ENCODE measurements at regions not wholly inside any gene's neighbourhood (a gene's known extent, or its start where the extent isn't known, plus 50 kb on each side); places are given as distances from the start of the nearest gene placed in this dataset.
A peak's percentile ranks its signal among the peaks of the same experiment; 100 is the strongest.

GRCh38 chr7:17559388-17559787 is 260.9 kb downstream of the AHR start:
- no peak overlapping the region for H3K27ac ChIP-seq
- no peak for DNase-seq
- no peak for TF ChIP-seq CTCF (IDR thresholded peaks at IDR 0.05; ENCODE audit: low read depth, low read length, missing control alignments)
- H3K4me3 ChIP-seq (ENCODE audit: low read depth, low read length) = no peak overlapping the region
- no peaks in the 10 kb centered on the region for H3K27me3 ChIP-seq (replicated peaks)
- no peaks in the 10 kb centered on the region for H3K36me3 ChIP-seq (replicated peaks)
- in situ Hi-C loops (cut with HindIII; ENCODE audit: low pct_ligation_motif_present, low sequenced_read_pairs) = no loop called here

- no peaks in the 10 kb centered on the region for H3K27me3 ChIP-seq (replicated peaks)
- no peaks in the 10 kb centered on the region for H3K36me3 ChIP-seq (replicated peaks)
- H3K27ac ChIP-seq = no peak overlapping the region
- DNase-seq = no peak
- in situ Hi-C loops (cut with HindIII; ENCODE audit: low pct_ligation_motif_present, low sequenced_read_pairs) = no loop called here
- TF ChIP-seq CTCF (IDR thresholded peaks at IDR 0.05; ENCODE audit: low read depth, low read length, missing control alignments) = no peak
- H3K4me3 ChIP-seq (ENCODE audit: low read depth, low read length) = no peak overlapping the region
Measured at GRCh38 chr7:17560516-17560915, 262.1 kb downstream of the AHR start.

GRCh38 chr7:17560966-17561365 is 262.5 kb downstream of the AHR start:
- no peak for TF ChIP-seq CTCF (IDR thresholded peaks at IDR 0.05; ENCODE audit: low read depth, low read length, missing control alignments)
- Histone ChIP-seq H3K4me3 (ENCODE audit: low read depth, low read length) (no peak overlapping the region), H3K36me3 (replicated peaks) (no peaks in the 10 kb centered on the region), H3K27me3 (replicated peaks) (no peaks in the 10 kb centered on the region), H3K27ac (no peak overlapping the region)
- in situ Hi-C loops (cut with HindIII; ENCODE audit: low pct_ligation_motif_present, low sequenced_read_pairs) = no loop called here
- DNase-seq = no peak

GRCh38 chr7:17564678-17565212 is 266.3 kb downstream of the AHR start:
- no peaks in the 10 kb centered on the region for H3K36me3 ChIP-seq (replicated peaks)
- in situ Hi-C loops (cut with HindIII; ENCODE audit: low pct_ligation_motif_present, low sequenced_read_pairs) = no loop called here
- H3K27me3 ChIP-seq (replicated peaks) = no peaks in the 10 kb centered on the region
- no peak overlapping the region for H3K4me3 ChIP-seq (ENCODE audit: low read depth, low read length)
- no peak overlapping the region for H3K27ac ChIP-seq
- TF ChIP-seq CTCF (IDR thresholded peaks at IDR 0.05; ENCODE audit: low read depth, low read length, missing control alignments) = no peak
- DNase-seq = peak; percentile 26

- Histone ChIP-seq H3K27ac (no peak overlapping the region), H3K27me3 (replicated peaks) (no peaks in the 10 kb centered on the region), H3K36me3 (replicated peaks) (no peaks in the 10 kb centered on the region), H3K4me3 (ENCODE audit: low read depth, low read length) (no peak overlapping the region)
- DNase-seq = peak; percentile 84
- TF ChIP-seq CTCF (IDR thresholded peaks at IDR 0.05; ENCODE audit: low read depth, low read length, missing control alignments) = no peak
- in situ Hi-C loops (cut with HindIII; ENCODE audit: low pct_ligation_motif_present, low sequenced_read_pairs) = no loop called here
Measured at GRCh38 chr7:17580141-17580540, 281.7 kb downstream of the AHR start.

- Histone ChIP-seq H3K36me3 (replicated peaks) (no peaks in the 10 kb centered on the region), H3K27me3 (replicated peaks) (no peaks in the 10 kb centered on the region), H3K27ac (no peak overlapping the region), H3K4me3 (ENCODE audit: low read depth, low read length) (no peak overlapping the region)
- TF ChIP-seq CTCF (IDR thresholded peaks at IDR 0.05; ENCODE audit: low read depth, low read length, missing control alignments) = no peak
- no peak for DNase-seq
- in situ Hi-C loops (cut with HindIII; ENCODE audit: low pct_ligation_motif_present, low sequenced_read_pairs) = no loop called here
Measured at GRCh38 chr7:17580856-17581255, 282.4 kb downstream of the AHR start.

Measured in brain microvascular endothelial cell (primary cell).